ENCODE measurements at regions not wholly inside any gene's neighbourhood (a gene's known extent, or its start where the extent isn't known, plus 50 kb on each side); places are given as distances from the start of the nearest gene placed in this dataset.

DNA sequence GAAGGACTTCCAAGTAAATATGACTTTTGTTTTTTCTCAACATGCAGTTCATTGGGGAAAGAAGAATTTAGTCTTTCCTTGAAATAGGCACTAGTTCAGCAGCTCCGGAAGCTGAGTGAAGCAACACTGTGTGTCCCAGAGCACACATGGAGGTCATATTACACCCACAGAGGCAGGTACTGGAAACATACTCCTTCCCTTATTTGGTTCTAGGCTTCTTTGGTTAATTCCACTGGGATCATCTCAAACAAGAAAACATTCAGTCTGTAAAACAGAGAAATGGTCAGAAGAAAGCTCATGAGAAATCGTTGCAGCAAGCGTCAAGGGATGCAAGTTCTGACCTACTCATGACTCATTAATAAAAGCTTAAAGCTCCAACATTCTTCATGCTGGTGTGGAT is 175.1 kb upstream of the PCSK5 start:
- H3K4me3 ChIP-seq (ENCODE audit: low read depth, low read length): no peak overlapping the region
- TF ChIP-seq, protein P1, sequence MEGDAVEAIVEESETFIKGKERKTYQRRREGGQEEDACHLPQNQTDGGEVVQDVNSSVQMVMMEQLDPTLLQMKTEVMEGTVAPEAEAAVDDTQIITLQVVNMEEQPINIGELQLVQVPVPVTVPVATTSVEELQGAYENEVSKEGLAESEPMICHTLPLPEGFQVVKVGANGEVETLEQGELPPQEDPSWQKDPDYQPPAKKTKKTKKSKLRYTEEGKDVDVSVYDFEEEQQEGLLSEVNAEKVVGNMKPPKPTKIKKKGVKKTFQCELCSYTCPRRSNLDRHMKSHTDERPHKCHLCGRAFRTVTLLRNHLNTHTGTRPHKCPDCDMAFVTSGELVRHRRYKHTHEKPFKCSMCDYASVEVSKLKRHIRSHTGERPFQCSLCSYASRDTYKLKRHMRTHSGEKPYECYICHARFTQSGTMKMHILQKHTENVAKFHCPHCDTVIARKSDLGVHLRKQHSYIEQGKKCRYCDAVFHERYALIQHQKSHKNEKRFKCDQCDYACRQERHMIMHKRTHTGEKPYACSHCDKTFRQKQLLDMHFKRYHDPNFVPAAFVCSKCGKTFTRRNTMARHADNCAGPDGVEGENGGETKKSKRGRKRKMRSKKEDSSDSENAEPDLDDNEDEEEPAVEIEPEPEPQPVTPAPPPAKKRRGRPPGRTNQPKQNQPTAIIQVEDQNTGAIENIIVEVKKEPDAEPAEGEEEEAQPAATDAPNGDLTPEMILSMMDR (IDR thresholded peaks at IDR 0.05; ENCODE audit: low read depth, low read length): no peak

- TF ChIP-seq, protein P1 (IDR thresholded peaks at IDR 0.05; ENCODE audit: low read depth, low read length): no peak
- H3K4me3 ChIP-seq (ENCODE audit: low read depth, low read length): no peak overlapping the region
Measured at GRCh38 chr9:75718677-75719076, 171.8 kb upstream of the PCSK5 start.

DNA sequence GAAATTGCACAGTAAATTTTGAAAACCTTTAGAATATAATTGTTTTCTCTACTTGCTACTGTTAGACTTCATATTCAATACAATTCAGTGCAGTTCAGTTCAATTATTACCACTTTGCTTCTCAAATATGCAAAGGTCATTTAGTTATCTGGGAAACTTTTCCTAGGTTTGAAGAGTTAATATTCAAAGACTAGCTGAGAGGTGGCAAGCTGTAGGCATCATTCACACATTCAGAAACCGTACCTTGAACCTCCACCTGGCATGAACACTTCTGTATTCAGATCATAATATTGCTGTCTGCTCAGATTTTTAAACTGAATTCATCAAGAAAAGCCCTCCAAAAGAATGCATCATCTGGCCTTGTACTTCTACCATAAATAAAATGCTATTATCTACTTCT is 162.1 kb upstream of the PCSK5 start:
- no peak overlapping the region for H3K4me3 ChIP-seq (ENCODE audit: low read depth, low read length)
- TF ChIP-seq, protein P1 (IDR thresholded peaks at IDR 0.05; ENCODE audit: low read depth, low read length): no peak

DNA sequence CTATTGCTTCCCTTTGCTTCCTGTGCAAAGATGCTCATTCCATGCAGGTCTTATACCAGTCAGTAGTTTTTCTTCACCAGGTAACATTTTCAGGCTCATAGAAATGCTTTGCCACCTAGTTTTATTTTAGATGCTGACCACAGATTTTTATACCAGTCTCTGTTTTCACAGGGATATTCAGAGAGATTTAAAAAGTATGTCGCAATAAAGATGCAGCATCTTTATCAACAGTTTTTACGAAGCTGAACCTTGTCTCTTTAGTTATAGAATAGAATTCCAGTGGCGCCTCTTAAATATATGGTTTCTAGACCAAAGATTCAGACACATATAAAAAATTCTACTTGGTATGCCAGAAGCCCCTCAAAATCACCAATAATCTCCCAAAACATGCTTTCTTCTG is 155.7 kb upstream of the PCSK5 start:
- TF ChIP-seq, protein P1 (IDR thresholded peaks at IDR 0.05; ENCODE audit: low read depth, low read length): no peak
- no peak overlapping the region for H3K4me3 ChIP-seq (ENCODE audit: low read depth, low read length)

DNA sequence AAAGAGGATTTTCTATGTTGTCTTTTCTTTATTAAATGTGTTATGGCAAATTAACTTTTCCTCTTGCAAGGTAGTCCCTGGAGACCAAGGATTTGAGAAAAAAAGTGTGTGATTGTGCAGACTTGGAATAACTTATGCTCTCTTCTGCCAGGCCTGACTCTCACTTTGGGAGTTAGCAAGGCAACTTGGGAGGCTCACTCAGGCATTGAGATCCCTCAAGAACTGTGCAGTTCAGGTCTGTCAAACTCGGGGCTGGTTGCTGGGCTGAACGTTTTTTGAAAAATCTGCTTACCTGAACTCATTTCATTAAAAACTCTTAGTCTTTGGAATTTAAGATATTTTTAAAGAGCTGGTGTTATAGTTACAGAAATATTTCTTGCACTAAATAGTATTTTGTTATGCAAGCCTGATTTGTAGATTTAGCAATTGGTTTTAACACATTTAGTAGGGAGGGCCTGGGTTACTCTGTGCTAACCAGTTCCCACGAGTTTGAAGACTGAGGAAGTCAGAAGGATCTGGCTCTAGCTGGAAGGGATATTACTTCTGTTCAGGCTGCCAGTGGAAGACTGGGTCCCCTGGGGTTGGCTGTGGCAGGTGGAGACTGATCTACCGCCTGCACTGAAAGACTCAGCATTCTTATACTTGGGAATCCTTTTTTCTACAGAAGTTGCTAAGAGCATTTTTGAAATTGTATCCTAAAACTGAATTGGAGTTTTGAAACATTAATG is 150.4 kb upstream of the PCSK5 start:
- no peak overlapping the region for H3K4me3 ChIP-seq (ENCODE audit: low read depth, low read length)
- TF ChIP-seq, protein P1 (IDR thresholded peaks at IDR 0.05; ENCODE audit: low read depth, low read length): no peak

- H3K4me3 ChIP-seq (ENCODE audit: low read depth, low read length): no peak overlapping the region
- TF ChIP-seq, protein P1 (IDR thresholded peaks at IDR 0.05; ENCODE audit: low read depth, low read length): no peak
Measured at GRCh38 chr9:75743855-75744254, 146.6 kb upstream of the PCSK5 start.

DNA sequence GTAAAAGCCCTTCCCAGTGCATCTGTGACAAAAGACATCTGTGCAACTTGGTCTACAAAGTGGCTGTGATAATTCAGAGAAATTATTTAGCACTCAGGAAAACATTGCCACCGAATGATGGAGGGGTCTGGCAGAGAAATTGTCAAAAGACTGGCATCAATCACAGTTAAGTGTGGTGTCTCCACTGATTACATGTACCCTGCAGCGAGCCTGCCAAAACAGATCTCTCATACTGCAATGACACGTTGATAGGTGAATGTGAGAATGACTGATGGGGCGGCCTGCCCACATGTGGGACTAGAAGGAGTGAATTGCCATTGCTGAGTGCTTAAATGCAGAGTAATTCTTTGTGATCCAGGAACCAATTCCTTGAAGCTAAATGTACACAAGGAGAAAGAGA is 136.4 kb upstream of the PCSK5 start:
- no peak overlapping the region for H3K4me3 ChIP-seq (ENCODE audit: low read depth, low read length)
- TF ChIP-seq, protein P1 (IDR thresholded peaks at IDR 0.05; ENCODE audit: low read depth, low read length): no peak

Data from WI38 (cell line).